GM23338 (cell line): ENCODE measurements at regions not wholly inside any gene's neighbourhood (a gene's known extent, or its start where the extent isn't known, plus 50 kb on each side); places are given as distances from the start of the nearest gene placed in this dataset.

ENCODE experiments used
- CREB1 ChIP-seq: fragments of 250-450 bp; sonication (Bioruptor Pico); IDR thresholded peaks from 2 replicates; pipeline ENCODE4 v1.5.0; 2020; ENCODE audit warnings: low read depth, mild to moderate bottlenecking, moderate library complexity
- EZH2 ChIP-seq: fragments of 200-600 bp; sonication (generic); IDR thresholded peaks from one replicate; pipeline ENCODE4 v1.8.0; 2017; ENCODE audit warnings: antibody characterized with exemption, mild to moderate bottlenecking, low read depth; ENCODE audit not compliant: unreplicated experiment
- EZH2phosphoT487 ChIP-seq: fragments of 200-600 bp; sonication (generic); IDR thresholded peaks from one replicate; pipeline ENCODE4 v1.8.1; 2018; ENCODE audit warnings: antibody characterized with exemption; ENCODE audit not compliant: unreplicated experiment
- NANOG ChIP-seq: IDR thresholded peaks from 2 replicates; pipeline ENCODE4 v1.6.1; 2016; ENCODE audit warnings: antibody characterized with exemption, borderline replicate concordance
- POLR2AphosphoS5 ChIP-seq: IDR thresholded peaks from 2 replicates; pipeline ENCODE4 v1.6.1; 2016; ENCODE audit warnings: antibody characterized with exemption, low read depth
- STAT1 ChIP-seq: IDR thresholded peaks from one replicate; pipeline ENCODE4 v1.6.1; 2016; ENCODE audit warnings: antibody characterized with exemption; ENCODE audit not compliant: unreplicated experiment
- ZNF114 ChIP-seq: fragments of 250-450 bp; sonication (Bioruptor Pico); IDR thresholded peaks from 2 replicates; pipeline ENCODE4 v1.5.0; 2020; ENCODE audit warnings: mild to moderate bottlenecking, moderate library complexity
- ZNF331 ChIP-seq: fragments of 250-450 bp; sonication (Bioruptor Pico); IDR thresholded peaks from 2 replicates; pipeline ENCODE4 v1.5.0; 2020; ENCODE audit warnings: low read depth, mild to moderate bottlenecking, moderate library complexity
- TF ChIP-seq, protein P1 (sequence below), 2 experiments: fragments of 200-600 bp in 1 of 2; sonication (generic) in 1 of 2; conservative IDR thresholded peaks; 2 replicates each; pipeline versions ENCODE4 v1.5.1 to v1.6.1; 2016 to 2017; ENCODE audit warnings: antibody characterized with exemption in 2 of 2, low read depth in 2 of 2, mild to moderate bottlenecking in 2 of 2, moderate library complexity in 1 of 2
- TF ChIP-seq, protein P2 (sequence below): IDR thresholded peaks from one replicate; pipeline ENCODE4 v1.6.1; 2018; ENCODE audit warnings: antibody characterized with exemption; ENCODE audit not compliant: unreplicated experiment
- TF ChIP-seq, protein P3 (sequence below): IDR thresholded peaks from 2 replicates; pipeline ENCODE4 v1.6.1; 2016; ENCODE audit warnings: antibody characterized with exemption

DNA sequence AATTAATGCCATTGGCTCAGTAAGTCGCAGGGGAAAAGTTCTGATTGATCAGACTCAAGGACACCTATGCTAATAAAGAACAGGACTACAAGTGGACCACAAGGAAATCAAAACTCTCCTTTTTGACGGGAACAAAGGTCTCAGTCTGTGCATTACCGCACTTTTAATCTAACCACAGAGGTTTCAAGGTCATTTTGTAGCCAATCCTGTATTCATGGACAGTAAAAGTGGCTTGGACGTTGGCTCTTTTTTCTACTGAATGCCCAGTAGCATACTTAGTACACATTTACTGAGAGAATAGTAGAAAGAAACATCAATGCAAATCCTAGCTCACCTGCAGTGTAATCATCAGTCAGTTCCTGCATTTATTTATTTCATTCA, 471.9 kb downstream of the PID1 start:
- TF ChIP-seq, protein P1, sequence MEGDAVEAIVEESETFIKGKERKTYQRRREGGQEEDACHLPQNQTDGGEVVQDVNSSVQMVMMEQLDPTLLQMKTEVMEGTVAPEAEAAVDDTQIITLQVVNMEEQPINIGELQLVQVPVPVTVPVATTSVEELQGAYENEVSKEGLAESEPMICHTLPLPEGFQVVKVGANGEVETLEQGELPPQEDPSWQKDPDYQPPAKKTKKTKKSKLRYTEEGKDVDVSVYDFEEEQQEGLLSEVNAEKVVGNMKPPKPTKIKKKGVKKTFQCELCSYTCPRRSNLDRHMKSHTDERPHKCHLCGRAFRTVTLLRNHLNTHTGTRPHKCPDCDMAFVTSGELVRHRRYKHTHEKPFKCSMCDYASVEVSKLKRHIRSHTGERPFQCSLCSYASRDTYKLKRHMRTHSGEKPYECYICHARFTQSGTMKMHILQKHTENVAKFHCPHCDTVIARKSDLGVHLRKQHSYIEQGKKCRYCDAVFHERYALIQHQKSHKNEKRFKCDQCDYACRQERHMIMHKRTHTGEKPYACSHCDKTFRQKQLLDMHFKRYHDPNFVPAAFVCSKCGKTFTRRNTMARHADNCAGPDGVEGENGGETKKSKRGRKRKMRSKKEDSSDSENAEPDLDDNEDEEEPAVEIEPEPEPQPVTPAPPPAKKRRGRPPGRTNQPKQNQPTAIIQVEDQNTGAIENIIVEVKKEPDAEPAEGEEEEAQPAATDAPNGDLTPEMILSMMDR (conservative IDR thresholded peaks at IDR 0.05; ENCODE audit: low read depth in 2 of 2): no peak
- TF ChIP-seq CREB1 (no peak), POLR2AphosphoS5 (no peak), EZH2 (no peak), EZH2phosphoT487 (no peak), ZNF114 (CRISPR knock-in tag) (no peak), ZNF331 (CRISPR knock-in tag) (no peak), NANOG (no peak), STAT1 (no peak)
- TF ChIP-seq, protein P2, sequence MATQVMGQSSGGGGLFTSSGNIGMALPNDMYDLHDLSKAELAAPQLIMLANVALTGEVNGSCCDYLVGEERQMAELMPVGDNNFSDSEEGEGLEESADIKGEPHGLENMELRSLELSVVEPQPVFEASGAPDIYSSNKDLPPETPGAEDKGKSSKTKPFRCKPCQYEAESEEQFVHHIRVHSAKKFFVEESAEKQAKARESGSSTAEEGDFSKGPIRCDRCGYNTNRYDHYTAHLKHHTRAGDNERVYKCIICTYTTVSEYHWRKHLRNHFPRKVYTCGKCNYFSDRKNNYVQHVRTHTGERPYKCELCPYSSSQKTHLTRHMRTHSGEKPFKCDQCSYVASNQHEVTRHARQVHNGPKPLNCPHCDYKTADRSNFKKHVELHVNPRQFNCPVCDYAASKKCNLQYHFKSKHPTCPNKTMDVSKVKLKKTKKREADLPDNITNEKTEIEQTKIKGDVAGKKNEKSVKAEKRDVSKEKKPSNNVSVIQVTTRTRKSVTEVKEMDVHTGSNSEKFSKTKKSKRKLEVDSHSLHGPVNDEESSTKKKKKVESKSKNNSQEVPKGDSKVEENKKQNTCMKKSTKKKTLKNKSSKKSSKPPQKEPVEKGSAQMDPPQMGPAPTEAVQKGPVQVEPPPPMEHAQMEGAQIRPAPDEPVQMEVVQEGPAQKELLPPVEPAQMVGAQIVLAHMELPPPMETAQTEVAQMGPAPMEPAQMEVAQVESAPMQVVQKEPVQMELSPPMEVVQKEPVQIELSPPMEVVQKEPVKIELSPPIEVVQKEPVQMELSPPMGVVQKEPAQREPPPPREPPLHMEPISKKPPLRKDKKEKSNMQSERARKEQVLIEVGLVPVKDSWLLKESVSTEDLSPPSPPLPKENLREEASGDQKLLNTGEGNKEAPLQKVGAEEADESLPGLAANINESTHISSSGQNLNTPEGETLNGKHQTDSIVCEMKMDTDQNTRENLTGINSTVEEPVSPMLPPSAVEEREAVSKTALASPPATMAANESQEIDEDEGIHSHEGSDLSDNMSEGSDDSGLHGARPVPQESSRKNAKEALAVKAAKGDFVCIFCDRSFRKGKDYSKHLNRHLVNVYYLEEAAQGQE: no peak
- TF ChIP-seq, protein P3, sequence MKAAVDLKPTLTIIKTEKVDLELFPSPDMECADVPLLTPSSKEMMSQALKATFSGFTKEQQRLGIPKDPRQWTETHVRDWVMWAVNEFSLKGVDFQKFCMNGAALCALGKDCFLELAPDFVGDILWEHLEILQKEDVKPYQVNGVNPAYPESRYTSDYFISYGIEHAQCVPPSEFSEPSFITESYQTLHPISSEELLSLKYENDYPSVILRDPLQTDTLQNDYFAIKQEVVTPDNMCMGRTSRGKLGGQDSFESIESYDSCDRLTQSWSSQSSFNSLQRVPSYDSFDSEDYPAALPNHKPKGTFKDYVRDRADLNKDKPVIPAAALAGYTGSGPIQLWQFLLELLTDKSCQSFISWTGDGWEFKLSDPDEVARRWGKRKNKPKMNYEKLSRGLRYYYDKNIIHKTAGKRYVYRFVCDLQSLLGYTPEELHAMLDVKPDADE: no peak
